ENCODE measurements at regions not wholly inside any gene's neighbourhood (a gene's known extent, or its start where the extent isn't known, plus 50 kb on each side); places are given as distances from the start of the nearest gene placed in this dataset.

DNA sequence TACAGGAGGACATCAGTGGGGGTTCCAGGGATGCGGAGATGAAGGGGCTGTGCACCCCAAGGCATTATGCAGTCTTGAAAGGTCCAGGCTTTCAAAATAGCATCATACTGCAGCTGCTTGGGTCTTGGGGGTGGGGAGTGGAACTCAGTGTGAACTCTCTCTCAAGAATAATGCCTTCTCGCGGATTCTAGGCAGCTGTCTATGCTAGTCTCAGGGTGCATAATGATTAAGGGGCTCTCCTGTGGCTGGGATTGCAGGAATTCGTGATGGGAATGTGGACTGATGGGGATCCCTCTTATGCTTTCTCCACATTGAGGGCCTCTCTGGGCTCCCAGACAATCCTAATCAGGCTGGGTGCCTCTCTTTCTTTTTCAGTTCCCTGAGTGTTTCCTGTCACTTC lies 172.2 kb upstream of the ARHGAP24 start:
- TF ChIP-seq, protein P1, sequence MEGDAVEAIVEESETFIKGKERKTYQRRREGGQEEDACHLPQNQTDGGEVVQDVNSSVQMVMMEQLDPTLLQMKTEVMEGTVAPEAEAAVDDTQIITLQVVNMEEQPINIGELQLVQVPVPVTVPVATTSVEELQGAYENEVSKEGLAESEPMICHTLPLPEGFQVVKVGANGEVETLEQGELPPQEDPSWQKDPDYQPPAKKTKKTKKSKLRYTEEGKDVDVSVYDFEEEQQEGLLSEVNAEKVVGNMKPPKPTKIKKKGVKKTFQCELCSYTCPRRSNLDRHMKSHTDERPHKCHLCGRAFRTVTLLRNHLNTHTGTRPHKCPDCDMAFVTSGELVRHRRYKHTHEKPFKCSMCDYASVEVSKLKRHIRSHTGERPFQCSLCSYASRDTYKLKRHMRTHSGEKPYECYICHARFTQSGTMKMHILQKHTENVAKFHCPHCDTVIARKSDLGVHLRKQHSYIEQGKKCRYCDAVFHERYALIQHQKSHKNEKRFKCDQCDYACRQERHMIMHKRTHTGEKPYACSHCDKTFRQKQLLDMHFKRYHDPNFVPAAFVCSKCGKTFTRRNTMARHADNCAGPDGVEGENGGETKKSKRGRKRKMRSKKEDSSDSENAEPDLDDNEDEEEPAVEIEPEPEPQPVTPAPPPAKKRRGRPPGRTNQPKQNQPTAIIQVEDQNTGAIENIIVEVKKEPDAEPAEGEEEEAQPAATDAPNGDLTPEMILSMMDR (IDR thresholded peaks at IDR 0.05; ENCODE audit: low read depth, low read length, missing input control): no peak
- TF ChIP-seq JUND (IDR thresholded peaks at IDR 0.05): no peak
- TF ChIP-seq GABPA (IDR thresholded peaks at IDR 0.05 in 1 of 2, conservative IDR thresholded peaks at IDR 0.05 in 1 of 2): no peak
- no peak for TF ChIP-seq EGR1 (IDR thresholded peaks at IDR 0.05; ENCODE audit: low read depth in 2 of 2)
- TF ChIP-seq SP1 (IDR thresholded peaks at IDR 0.05): no peak
- TF ChIP-seq, protein P2, sequence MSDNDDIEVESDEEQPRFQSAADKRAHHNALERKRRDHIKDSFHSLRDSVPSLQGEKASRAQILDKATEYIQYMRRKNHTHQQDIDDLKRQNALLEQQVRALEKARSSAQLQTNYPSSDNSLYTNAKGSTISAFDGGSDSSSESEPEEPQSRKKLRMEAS (IDR thresholded peaks at IDR 0.05): no peak
- no peak for TF ChIP-seq YY1 (IDR thresholded peaks at IDR 0.05)
- no peak for TF ChIP-seq TAF1 (conservative IDR thresholded peaks at IDR 0.05)
- TF ChIP-seq RXRA (IDR thresholded peaks at IDR 0.05): no peak
